ENCODE measurements at regions not wholly inside any gene's neighbourhood (a gene's known extent, or its start where the extent isn't known, plus 50 kb on each side); places are given as distances from the start of the nearest gene placed in this dataset.

DNA sequence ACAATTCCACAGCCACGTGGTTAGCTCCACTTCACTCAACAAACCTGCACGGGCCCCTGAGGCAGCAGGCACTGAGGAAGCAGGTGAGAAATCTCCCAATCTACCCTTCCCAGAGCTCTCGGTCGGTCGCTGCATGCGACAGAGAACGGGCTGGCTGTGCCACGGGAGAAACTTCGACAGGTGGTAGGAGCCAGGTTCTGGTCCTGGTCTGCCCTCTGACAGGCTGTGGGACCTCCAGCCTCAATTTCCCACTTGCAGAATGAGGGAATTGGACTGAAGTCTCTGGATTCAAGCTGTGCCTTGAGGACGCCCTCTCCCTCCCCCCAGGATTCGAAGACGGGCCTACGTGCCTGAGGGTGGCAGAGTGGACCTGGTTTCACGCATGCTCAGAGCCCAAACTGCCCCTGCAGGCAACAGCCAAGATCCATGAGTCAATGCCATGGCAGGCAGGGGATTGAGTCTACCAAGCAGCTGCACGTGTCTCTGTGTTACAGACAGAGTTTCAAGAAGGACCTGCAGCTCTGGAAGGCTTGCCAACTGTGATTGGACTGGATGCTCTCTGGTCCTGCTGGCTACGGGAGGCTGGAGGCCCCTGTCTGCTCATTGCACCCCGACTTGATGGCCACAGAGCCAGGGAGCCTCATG lies 215.0 kb downstream of the USP6NL start:
- no peak for TF ChIP-seq YY1 (IDR thresholded peaks at IDR 0.05; ENCODE audit: low read depth, low read length)
- no peak for TF ChIP-seq MXI1 (IDR thresholded peaks at IDR 0.05; ENCODE audit: low read depth, low read length)
- TF ChIP-seq, protein P1, sequence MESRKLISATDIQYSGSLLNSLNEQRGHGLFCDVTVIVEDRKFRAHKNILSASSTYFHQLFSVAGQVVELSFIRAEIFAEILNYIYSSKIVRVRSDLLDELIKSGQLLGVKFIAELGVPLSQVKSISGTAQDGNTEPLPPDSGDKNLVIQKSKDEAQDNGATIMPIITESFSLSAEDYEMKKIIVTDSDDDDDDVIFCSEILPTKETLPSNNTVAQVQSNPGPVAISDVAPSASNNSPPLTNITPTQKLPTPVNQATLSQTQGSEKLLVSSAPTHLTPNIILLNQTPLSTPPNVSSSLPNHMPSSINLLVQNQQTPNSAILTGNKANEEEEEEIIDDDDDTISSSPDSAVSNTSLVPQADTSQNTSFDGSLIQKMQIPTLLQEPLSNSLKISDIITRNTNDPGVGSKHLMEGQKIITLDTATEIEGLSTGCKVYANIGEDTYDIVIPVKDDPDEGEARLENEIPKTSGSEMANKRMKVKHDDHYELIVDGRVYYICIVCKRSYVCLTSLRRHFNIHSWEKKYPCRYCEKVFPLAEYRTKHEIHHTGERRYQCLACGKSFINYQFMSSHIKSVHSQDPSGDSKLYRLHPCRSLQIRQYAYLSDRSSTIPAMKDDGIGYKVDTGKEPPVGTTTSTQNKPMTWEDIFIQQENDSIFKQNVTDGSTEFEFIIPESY (IDR thresholded peaks at IDR 0.05), result no peak
- no peak for TF ChIP-seq SIN3A (IDR thresholded peaks at IDR 0.05; ENCODE audit: low read depth, low read length)
- TF ChIP-seq CBX5 (IDR thresholded peaks at IDR 0.05; ENCODE audit: low read depth), result no peak
- TF ChIP-seq CREB1 (IDR thresholded peaks at IDR 0.05; ENCODE audit: low read depth), result no peak
- TF ChIP-seq SRF (IDR thresholded peaks at IDR 0.05; ENCODE audit: low read depth in 2 of 2, low read length in 2 of 2), result no peak
- no peak for TF ChIP-seq CEBPB (IDR thresholded peaks at IDR 0.05; ENCODE audit: borderline replicate concordance in 1 of 2, low read depth in 2 of 2, low read length in 2 of 2)
- TF ChIP-seq RFX5 (IDR thresholded peaks at IDR 0.05; ENCODE audit: low read depth, low read length), result no peak
- TF ChIP-seq, protein P2, sequence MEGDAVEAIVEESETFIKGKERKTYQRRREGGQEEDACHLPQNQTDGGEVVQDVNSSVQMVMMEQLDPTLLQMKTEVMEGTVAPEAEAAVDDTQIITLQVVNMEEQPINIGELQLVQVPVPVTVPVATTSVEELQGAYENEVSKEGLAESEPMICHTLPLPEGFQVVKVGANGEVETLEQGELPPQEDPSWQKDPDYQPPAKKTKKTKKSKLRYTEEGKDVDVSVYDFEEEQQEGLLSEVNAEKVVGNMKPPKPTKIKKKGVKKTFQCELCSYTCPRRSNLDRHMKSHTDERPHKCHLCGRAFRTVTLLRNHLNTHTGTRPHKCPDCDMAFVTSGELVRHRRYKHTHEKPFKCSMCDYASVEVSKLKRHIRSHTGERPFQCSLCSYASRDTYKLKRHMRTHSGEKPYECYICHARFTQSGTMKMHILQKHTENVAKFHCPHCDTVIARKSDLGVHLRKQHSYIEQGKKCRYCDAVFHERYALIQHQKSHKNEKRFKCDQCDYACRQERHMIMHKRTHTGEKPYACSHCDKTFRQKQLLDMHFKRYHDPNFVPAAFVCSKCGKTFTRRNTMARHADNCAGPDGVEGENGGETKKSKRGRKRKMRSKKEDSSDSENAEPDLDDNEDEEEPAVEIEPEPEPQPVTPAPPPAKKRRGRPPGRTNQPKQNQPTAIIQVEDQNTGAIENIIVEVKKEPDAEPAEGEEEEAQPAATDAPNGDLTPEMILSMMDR (IDR thresholded peaks at IDR 0.05 in 2 of 3, conservative IDR thresholded peaks at IDR 0.05 in 1 of 3; ENCODE audit: control insufficient read depth in 2 of 3, extremely low read depth in 1 of 3, insufficient read depth in 1 of 3, low read depth in 3 of 3, low read length in 3 of 3), result no peak
- TF ChIP-seq ZNF274 (IDR thresholded peaks at IDR 0.05; ENCODE audit: insufficient read depth, insufficient read length), result no peak
- TF ChIP-seq RAD21 (IDR thresholded peaks at IDR 0.05; ENCODE audit: insufficient read depth, low read depth, low read length), result no peak
- TF ChIP-seq, protein P3, sequence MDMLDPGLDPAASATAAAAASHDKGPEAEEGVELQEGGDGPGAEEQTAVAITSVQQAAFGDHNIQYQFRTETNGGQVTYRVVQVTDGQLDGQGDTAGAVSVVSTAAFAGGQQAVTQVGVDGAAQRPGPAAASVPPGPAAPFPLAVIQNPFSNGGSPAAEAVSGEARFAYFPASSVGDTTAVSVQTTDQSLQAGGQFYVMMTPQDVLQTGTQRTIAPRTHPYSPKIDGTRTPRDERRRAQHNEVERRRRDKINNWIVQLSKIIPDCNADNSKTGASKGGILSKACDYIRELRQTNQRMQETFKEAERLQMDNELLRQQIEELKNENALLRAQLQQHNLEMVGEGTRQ (IDR thresholded peaks at IDR 0.05; ENCODE audit: borderline replicate concordance, low read depth, low read length), result no peak
- TF ChIP-seq FOXK2 (IDR thresholded peaks at IDR 0.05), result no peak

All from GM12878 (cell line).